HEK293T (cell line): ENCODE measurements at regions not wholly inside any gene's neighbourhood (a gene's known extent, or its start where the extent isn't known, plus 50 kb on each side); places are given as distances from the start of the nearest gene placed in this dataset.

ENCODE experiments used
- ARNT ChIP-seq: fragments of 450-650 bp; IDR thresholded peaks from 2 replicates; pipeline ENCODE4 v1.6.1; 2017; ENCODE audit warnings: mild to moderate bottlenecking
- FOXA1 ChIP-seq: fragments of 450-650 bp; IDR thresholded peaks from 2 replicates; pipeline ENCODE4 v1.6.1; 2016; ENCODE audit warnings: mild to moderate bottlenecking
- NFRKB ChIP-seq: fragments of 450-650 bp; IDR thresholded peaks from 2 replicates; pipeline ENCODE4 v1.6.1; 2016; ENCODE audit warnings: mild to moderate bottlenecking, moderate library complexity
- TF ChIP-seq, protein P1 (sequence below): fragments of 450-650 bp; IDR thresholded peaks from 2 replicates; pipeline ENCODE4 v1.6.1; 2016

DNA sequence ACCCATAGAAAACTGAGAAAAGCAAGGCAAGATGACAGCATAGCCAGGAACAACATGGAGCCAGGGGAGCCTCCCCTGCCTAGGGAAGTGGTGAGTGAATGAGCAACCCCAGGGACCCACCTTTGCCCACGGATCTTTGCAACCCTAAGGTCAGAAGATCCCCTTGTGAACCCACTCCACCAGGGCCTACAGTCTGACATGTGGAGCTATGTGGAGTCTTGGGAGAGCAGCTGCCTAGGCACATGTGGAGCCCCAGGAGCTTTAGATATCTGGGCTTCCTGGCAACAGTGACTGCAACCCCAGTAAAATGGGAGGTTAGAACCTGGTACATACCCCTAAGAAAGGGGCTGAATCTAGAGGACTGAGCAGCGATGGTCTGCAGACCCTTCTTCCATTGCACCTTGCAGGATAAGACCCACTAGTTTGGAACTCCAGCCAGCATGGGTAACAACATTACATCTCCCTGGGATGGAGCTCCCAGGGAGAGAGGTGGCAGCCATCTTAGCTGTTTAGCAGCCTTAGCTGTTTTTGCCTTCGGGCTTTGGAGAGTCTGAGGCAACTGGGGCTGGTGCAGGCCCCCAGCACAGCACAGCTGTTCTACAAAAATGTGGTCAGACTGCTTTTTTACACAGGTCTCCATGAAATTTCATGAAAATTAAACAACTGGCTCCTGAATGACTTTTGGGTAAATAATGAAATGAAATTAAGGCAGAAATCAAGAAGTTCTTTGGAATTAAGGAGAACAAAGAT, 104.7 kb upstream of the TRIM2 start:
- TF ChIP-seq, protein P1, sequence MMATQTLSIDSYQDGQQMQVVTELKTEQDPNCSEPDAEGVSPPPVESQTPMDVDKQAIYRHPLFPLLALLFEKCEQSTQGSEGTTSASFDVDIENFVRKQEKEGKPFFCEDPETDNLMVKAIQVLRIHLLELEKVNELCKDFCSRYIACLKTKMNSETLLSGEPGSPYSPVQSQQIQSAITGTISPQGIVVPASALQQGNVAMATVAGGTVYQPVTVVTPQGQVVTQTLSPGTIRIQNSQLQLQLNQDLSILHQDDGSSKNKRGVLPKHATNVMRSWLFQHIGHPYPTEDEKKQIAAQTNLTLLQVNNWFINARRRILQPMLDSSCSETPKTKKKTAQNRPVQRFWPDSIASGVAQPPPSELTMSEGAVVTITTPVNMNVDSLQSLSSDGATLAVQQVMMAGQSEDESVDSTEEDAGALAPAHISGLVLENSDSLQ = no peak
- TF ChIP-seq NFRKB (no peak), FOXA1 (no peak), ARNT (no peak)
